HG03354 (cell line): ENCODE measurements at regions not wholly inside any gene's neighbourhood (a gene's known extent, or its start where the extent isn't known, plus 50 kb on each side); places are given as distances from the start of the nearest gene placed in this dataset.
A peak's percentile ranks its signal among the peaks of the same experiment; 100 is the strongest.

Source experiments
- ATAC-seq: cut with Tn5 transposase; IDR thresholded peaks from one replicate; pipeline ENCODE4 v1.9.1; 2021; ENCODE audit warnings: mild to moderate bottlenecking; ENCODE audit not compliant: unreplicated experiment, poor library complexity, severe bottlenecking

- ATAC-seq, result no peak
Observed at GRCh38 chr10:107424628-107425027, 260.1 kb upstream of the SORCS1 start.

- ATAC-seq, result peak; percentile 71
Observed at GRCh38 chr10:107423903-107424302, 259.4 kb upstream of the SORCS1 start.

GRCh38 chr10:107422681-107423080 is 258.2 kb upstream of the SORCS1 start:
- no peak for ATAC-seq

GRCh38 chr10:107420196-107420595 is 255.7 kb upstream of the SORCS1 start:
- ATAC-seq, result no peak

- ATAC-seq, result peak; percentile 48
Observed at GRCh38 chr10:107418085-107418806, 253.7 kb upstream of the SORCS1 start.

- ATAC-seq, result no peak
Observed at GRCh38 chr10:107417446-107417845, 252.9 kb upstream of the SORCS1 start.

GRCh38 chr10:107415446-107415845 is 250.9 kb upstream of the SORCS1 start:
- ATAC-seq, result no peak

GRCh38 chr10:107413971-107414370 is 249.5 kb upstream of the SORCS1 start:
- no peak for ATAC-seq

- ATAC-seq, result no peak
Observed at GRCh38 chr10:107409522-107409921, 245.0 kb upstream of the SORCS1 start.

GRCh38 chr10:107398115-107398514 is 233.6 kb upstream of the SORCS1 start:
- ATAC-seq, result no peak

- ATAC-seq, result no peak
Observed at GRCh38 chr10:107391901-107392300, 227.4 kb upstream of the SORCS1 start.

GRCh38 chr10:107390563-107390962 is 226.1 kb upstream of the SORCS1 start:
- ATAC-seq, result no peak

- no peak for ATAC-seq
Observed at GRCh38 chr10:107383357-107383756, 218.9 kb upstream of the SORCS1 start.

- ATAC-seq, result no peak
Observed at GRCh38 chr10:107379601-107380000, 215.1 kb upstream of the SORCS1 start.

GRCh38 chr10:107371801-107372200 is 207.3 kb upstream of the SORCS1 start:
- ATAC-seq, result no peak

- no peak for ATAC-seq
Observed at GRCh38 chr10:107364872-107365271, 200.4 kb upstream of the SORCS1 start.

GRCh38 chr10:107362306-107362705 is 197.8 kb upstream of the SORCS1 start:
- ATAC-seq, result no peak

GRCh38 chr10:107357033-107357432 is 192.5 kb upstream of the SORCS1 start:
- ATAC-seq, result no peak

- no peak for ATAC-seq
Observed at GRCh38 chr10:107356396-107356795, 191.9 kb upstream of the SORCS1 start.

GRCh38 chr10:107342711-107343110 is 178.2 kb upstream of the SORCS1 start:
- no peak for ATAC-seq

- no peak for ATAC-seq
Observed at GRCh38 chr10:107341281-107341680, 176.8 kb upstream of the SORCS1 start.

GRCh38 chr10:107340326-107340725 is 175.8 kb upstream of the SORCS1 start:
- no peak for ATAC-seq
